G401 (cell line): ENCODE measurements at regions not wholly inside any gene's neighbourhood (a gene's known extent, or its start where the extent isn't known, plus 50 kb on each side); places are given as distances from the start of the nearest gene placed in this dataset.
"Not testable (repeated sequence)": the region's sequence is repeated elsewhere in the genome, so short reads cannot be mapped to it uniquely, and the experiment has no call there.

ENCODE experiments used
- DNase-seq: peaks from one replicate; pipeline ENCODE4 v3.0.0-alpha.2; 2015; ENCODE audit warnings: low spot score
- in situ Hi-C: cut with HindIII; loops from 2 replicates; pipeline ENCODE4 v1.10.0; 2016; ENCODE audit warnings: low sequenced_read_pairs, mixed read lengths

- in situ Hi-C loops, result no loop called here
- no peak for DNase-seq
Observed at GRCh38 chr13:109329175-109329574, 457.2 kb downstream of the IRS2 start.

GRCh38 chr13:109326601-109327000, 459.8 kb downstream of the IRS2 start:
- in situ Hi-C loops, result no loop called here
- no peak for DNase-seq

DNA sequence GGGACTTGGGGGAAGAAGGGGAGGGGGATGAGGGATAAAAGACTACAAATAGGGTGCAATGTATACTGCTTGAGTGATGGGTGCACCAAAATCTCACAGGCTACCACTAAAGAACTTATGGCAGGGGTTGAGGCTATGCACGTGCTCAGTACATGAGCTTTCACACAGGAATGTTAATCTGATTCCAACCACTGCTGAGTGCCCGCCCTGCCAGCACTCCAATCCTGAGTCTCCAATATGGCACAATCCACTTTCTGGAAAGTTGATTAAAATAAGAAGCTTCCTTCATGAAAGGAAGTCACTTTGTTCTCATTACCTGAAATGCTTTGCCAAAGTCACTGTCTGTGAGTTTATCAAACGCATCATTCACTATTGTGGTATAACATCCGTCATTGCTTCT, 463.0 kb downstream of the IRS2 start:
- DNase-seq, result no peak
- in situ Hi-C loops, result no loop called here

DNA sequence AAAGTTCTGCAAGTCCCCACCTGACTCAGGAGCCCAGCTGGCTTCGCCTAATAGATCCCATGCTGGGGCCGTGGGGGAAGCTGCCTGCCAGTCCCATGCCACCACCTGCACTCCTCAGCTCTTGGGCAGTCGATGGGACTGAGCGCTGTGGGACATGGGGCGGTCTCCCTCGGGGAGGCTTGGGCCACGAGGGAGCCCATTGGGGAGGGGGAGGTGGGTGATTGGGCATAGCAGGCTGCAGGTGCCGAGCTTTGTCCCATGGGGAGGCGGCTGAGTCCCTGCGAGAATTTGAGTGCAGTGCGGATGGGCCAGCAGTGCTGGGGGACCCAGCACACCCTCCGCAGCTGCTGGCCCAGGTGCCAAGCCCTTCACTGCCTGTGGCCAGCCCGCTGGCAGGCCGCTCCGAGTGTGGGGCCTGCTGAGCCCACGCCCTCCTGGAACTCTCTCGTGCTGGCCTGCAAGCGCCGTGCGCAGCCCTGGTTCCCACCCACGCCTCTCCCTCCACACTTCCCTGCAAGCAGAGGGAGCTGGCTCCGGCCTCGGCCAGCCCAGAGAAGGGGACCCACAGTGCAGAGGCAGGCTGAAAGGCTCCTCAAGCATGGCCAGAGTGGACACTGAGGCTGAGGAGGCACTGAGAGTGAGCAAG, 467.3 kb downstream of the IRS2 start:
- DNase-seq, result no peak

GRCh38 chr13:109315481-109315880, 470.9 kb downstream of the IRS2 start:
- DNase-seq, result no peak
- in situ Hi-C loops, result no loop called here

More for the DNA sequence above, 467.3 kb downstream of the IRS2 start:
- in situ Hi-C loops, result no loop called here

DNA sequence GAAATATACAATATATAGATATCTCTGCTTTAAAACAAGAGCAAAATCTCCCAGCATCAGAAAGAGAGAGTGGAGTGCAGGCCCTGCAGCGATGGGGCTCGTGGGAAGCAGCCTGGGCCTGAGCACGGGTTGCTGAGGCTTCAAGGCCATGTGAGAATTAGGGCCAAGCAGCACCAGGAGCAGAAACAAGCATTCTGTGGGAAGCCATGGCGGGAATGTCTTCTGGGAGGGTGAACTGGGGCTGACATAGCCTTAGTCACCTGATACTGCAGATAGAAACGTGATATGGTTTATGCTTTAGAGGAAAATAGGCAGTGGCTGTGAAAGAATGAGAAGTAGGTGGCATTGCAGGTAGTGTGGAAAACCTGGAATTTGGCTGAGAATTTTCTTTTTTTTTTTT, 472.3 kb downstream of the IRS2 start:
- in situ Hi-C loops, result no loop called here
- no peak for DNase-seq

DNA sequence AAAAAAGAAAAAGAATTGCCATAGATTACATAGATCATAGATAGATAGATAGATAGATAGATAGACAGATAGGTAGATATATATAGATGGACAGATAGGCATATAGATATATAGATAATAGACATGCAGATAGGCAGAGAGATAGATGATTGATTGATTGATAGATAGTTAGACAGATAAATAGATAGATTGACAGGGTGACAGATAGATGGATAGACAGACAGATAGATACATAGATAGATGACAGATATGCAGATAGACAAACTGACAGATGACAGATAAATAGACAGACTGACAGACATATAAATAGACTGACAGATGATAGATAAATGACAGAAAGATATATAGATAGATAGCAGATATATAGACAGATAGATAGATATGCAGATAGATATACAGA, 474.0 kb downstream of the IRS2 start:
- in situ Hi-C loops, result no loop called here
- no peak for DNase-seq

DNA sequence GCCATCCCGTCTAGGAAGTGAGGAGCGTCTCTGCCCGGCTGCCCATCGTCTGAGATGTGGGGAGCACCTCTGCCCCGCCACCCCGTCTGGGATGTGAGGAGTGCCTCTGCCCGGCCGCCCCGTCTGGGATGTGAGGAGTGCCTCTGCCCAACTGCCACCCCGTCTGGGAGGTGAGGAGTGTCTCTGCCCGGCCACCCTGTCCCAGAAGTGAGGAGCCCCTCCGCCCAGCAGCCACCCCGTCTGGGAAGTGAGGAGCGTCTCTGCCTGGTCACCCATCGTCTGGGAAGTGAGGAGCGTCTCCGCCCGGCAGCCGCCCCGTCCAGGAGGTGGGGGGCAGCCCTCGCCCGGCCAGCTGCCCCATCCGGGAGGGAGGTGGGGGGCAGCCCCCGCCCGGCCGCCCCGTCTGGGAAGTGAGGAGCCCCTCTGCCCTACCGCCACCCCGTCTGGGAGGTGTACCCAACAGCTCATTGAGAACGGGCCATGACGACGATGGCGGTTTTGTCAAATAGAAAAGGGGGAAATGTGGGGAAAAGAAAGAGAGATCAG, 474.9 kb downstream of the IRS2 start:
- in situ Hi-C loops, DNase-seq: not testable (repeated sequence)

GRCh38 chr13:109309625-109310363, 476.6 kb downstream of the IRS2 start:
- in situ Hi-C loops, result no loop called here
- no peak for DNase-seq

- no peak for DNase-seq
- in situ Hi-C loops, result no loop called here
Observed at GRCh38 chr13:109307027-109307426, 479.4 kb downstream of the IRS2 start.

DNA sequence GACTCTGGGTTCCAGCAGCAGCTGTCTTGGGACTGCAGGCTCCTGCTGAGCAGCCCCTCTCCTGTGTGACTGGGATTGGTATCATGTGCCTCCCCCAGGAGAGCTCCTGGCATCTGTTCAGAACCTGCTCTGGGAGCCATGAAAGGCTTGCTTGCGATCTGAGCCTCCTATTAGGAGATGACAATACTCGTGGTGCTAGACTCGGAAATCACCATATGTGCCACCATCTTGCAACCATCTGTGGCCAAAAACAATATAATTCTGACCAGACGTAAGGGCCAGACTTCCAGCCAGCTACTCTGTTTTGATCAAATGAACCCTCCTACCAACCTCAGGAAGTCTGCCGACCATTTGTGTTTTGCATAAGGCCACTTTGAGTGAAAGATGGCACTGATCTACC, 484.7 kb downstream of the IRS2 start:
- peak; percentile 9 for DNase-seq
- in situ Hi-C loops, result no loop called here

GRCh38 chr13:109301276-109301675, 485.1 kb downstream of the IRS2 start:
- no peak for DNase-seq
- in situ Hi-C loops, result no loop called here

DNA sequence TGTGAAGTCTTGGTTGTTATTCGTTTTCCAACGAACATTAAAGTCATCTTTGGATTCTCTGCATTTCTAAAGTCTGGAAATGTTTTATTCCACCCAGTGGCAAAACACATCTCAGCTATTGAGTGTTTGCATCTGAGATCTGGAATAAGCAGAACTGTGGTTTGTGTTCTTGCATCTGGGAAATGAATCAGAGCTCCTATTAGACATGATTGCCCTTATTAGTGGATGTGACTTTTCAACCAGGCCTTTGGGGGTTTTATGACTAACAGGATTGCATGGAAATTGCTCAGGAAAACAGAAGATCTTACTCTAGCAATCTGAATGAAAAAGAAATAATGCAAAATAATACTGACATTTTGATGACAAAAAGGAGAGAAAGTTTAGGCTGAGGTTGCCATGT, 488.8 kb downstream of the IRS2 start:
- in situ Hi-C loops, result no loop called here
- DNase-seq, result no peak

DNA sequence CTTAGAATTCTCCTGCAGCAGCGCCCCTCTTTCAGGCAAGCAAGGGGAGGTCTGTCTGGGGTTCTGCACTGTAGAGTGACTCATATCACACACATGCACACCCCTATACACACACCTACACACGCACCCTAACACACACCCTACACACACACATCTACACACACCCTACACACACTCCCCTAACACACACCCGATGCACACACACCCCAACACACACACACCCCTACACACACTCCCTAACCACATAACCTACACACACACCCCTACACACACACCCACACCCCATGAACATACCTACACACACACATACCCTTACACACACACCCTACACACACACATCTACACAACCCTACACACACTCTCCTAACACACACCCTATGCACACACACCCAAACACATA, 493.2 kb downstream of the IRS2 start:
- DNase-seq, result no peak
- in situ Hi-C loops, result no loop called here

DNA sequence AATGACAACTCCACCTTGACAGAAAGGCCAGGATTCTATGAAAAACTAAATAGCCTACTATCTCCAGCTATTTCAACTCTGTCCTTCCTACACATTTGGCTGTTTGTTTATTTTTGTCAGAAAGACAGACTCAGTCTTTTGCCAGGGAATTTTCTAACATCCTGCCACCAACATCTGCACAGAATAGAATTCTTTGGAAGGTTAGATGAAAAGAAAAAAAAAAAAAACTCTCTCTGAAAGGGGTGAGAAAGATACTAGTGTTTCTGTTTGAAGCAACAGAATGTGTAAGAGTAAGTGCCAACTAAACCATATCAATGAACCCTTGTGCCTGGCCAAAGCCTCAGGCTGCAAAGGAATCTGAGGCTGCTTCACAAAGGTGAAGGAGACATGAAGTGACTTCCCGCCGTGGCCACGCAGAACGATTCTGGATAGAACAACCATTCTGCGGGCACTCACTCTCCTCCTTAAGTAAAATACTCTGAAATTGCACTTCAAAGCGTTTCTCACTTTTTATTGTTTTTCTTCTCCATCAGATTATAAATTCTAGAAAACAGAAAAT, 498.2 kb downstream of the IRS2 start:
- no peak for DNase-seq
- in situ Hi-C loops, result no loop called here

- in situ Hi-C loops, result no loop called here
- no peak for DNase-seq
Observed at GRCh38 chr13:109287553-109287952, 498.8 kb downstream of the IRS2 start.

DNA sequence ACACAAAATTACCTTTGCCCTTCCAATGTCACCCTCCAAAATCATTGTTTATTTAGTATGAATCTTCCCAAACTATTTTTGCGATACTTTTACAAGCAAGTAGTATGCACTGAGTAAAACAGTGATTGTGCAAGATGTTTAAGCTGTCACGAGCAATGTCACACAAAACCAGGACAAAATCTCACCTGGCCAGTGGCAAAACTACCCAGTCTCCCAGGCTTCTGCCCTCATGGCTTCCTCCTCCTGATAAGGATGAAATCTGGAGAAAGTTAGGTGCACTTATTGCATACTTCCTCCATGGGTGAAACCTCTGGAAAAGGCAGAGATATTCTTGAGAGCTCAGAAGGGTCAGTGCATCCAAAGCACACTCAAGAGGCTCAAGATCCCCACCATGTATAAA, 500.8 kb downstream of the IRS2 start:
- no peak for DNase-seq
- in situ Hi-C loops, result no loop called here

DNA sequence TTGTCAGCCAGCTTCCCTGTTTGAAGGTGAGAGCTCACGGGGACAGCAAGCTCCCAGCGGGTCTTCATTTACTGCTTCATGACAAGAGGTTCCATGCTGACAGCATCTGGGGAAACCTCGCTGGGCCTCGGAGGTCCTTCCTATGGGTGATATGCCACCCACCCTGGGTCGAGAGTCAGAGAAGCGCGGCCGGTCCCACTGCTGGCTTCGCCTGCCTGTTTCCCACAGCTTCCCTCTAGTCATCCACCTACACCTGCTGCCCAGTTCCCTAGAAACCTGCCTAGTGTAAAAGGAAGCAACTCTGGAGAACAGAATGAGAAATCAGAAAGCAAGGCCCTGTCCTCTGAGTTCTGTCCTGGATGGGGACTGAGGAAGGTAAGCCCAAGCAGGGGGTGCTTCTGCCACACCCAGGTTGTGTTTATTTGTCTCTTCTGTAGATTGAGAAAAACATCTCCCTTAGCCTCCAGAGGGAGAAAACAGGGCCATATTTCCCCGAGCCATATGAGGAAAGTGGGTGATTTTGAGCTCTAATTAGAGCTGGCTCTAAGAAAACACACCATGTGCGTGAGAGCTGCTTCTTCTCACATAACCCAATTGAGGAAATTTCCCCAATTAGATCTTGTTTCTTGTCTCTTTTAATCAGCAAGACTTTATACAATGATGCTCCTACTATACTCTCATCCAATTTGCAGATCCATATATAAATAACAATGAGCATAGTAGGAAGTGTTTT, 504.3 kb downstream of the IRS2 start:
- in situ Hi-C loops, result no loop called here
- no peak for DNase-seq

GRCh38 chr13:109281017-109281902, 505.1 kb downstream of the IRS2 start:
- DNase-seq, result no peak
- in situ Hi-C loops, result no loop called here
